Vagina (tissue), 2 donors: ENCODE measurements at regions not wholly inside any gene's neighbourhood (a gene's known extent, or its start where the extent isn't known, plus 50 kb on each side); places are given as distances from the start of the nearest gene placed in this dataset.

ENCODE experiments used
- CTCF ChIP-seq, 3 experiments: fragments of 450-650 bp in 2 of 3; fragments of 200-600 bp in 1 of 3; sonication (generic) in 1 of 3; IDR thresholded peaks; one replicate each; pipeline ENCODE4 v1.5.1; 2017 to 2019; ENCODE audit warnings: antibody characterized with exemption in 3 of 3, mild to moderate bottlenecking in 2 of 3, moderate library complexity in 2 of 3
- POLR2A ChIP-seq, 2 donors: fragments of 450-650 bp; IDR thresholded peaks; one replicate each; pipeline ENCODE4 v1.6.1; 2017; ENCODE audit warnings: antibody characterized with exemption in 2 of 2, mild to moderate bottlenecking in 2 of 2, moderate library complexity in 2 of 2

GRCh38 chr2:151053661-151053990 is 208.0 kb downstream of the RBM43 start:
- TF ChIP-seq POLR2A (IDR thresholded peaks at IDR 0.05) (no peak), CTCF (IDR thresholded peaks at IDR 0.05) (no peak)
